Fibroblast of skin of right quadriceps (primary cell): ENCODE measurements at regions not wholly inside any gene's neighbourhood (a gene's known extent, or its start where the extent isn't known, plus 50 kb on each side); places are given as distances from the start of the nearest gene placed in this dataset.
A peak's percentile ranks its signal among the peaks of the same experiment; 100 is the strongest.

Experiments used
- DNase-seq: peaks from one replicate; pipeline ENCODE4 v3.0.0-alpha.2; 2013

- DNase-seq, result no peak
Observed at GRCh38 chr4:130559268-130559667, 1463.3 kb downstream of the C4orf33 start.

- peak; percentile 75 for DNase-seq
Observed at GRCh38 chr4:130563185-130563888, 1467.4 kb downstream of the C4orf33 start.

- DNase-seq, result no peak
Observed at GRCh38 chr4:130563889-130564418, 1468.0 kb downstream of the C4orf33 start.

- DNase-seq, result no peak
Observed at GRCh38 chr4:130568746-130569145, 1472.8 kb downstream of the C4orf33 start.

GRCh38 chr4:130573742-130574141 is 1477.8 kb downstream of the C4orf33 start:
- DNase-seq, result no peak

GRCh38 chr4:130574215-130574614 is 1478.3 kb downstream of the C4orf33 start:
- DNase-seq, result no peak

- no peak for DNase-seq
Observed at GRCh38 chr4:130576218-130576617, 1480.3 kb downstream of the C4orf33 start.

- no peak for DNase-seq
Observed at GRCh38 chr4:130591091-130591490, 1495.1 kb downstream of the C4orf33 start.

- no peak for DNase-seq
Observed at GRCh38 chr4:130600706-130601105, 1504.8 kb downstream of the C4orf33 start.

- DNase-seq, result no peak
Observed at GRCh38 chr4:130603043-130603442, 1507.1 kb downstream of the C4orf33 start.

GRCh38 chr4:130608121-130608520 is 1512.2 kb downstream of the C4orf33 start:
- DNase-seq, result no peak

GRCh38 chr4:130628531-130628930 is 1532.6 kb downstream of the C4orf33 start:
- DNase-seq, result no peak

GRCh38 chr4:130632731-130633604 is 1537.0 kb downstream of the C4orf33 start:
- no peak for DNase-seq

GRCh38 chr4:130636486-130636885 is 1540.5 kb downstream of the C4orf33 start:
- DNase-seq, result no peak

- no peak for DNase-seq
Observed at GRCh38 chr4:130640592-130640991, 1544.6 kb downstream of the C4orf33 start.

GRCh38 chr4:130646886-130647285 is 1550.9 kb downstream of the C4orf33 start:
- no peak for DNase-seq

- DNase-seq, result no peak
Observed at GRCh38 chr4:130648570-130648969, 1552.6 kb downstream of the C4orf33 start.

GRCh38 chr4:130653842-130654241 is 1557.9 kb downstream of the C4orf33 start:
- no peak for DNase-seq

GRCh38 chr4:130659320-130659719 is 1563.4 kb downstream of the C4orf33 start:
- no peak for DNase-seq

GRCh38 chr4:130668859-130669258 is 1572.9 kb downstream of the C4orf33 start:
- no peak for DNase-seq

GRCh38 chr4:130675266-130675665 is 1579.3 kb downstream of the C4orf33 start:
- no peak for DNase-seq

GRCh38 chr4:130689181-130689580 is 1593.2 kb downstream of the C4orf33 start:
- DNase-seq, result peak; percentile 66

GRCh38 chr4:130698251-130698650 is 1602.3 kb downstream of the C4orf33 start:
- no peak for DNase-seq

GRCh38 chr4:130699004-130699403 is 1603.1 kb downstream of the C4orf33 start:
- DNase-seq, result no peak
